HG03342 (cell line): ENCODE measurements at regions not wholly inside any gene's neighbourhood (a gene's known extent, or its start where the extent isn't known, plus 50 kb on each side); places are given as distances from the start of the nearest gene placed in this dataset.

Experiments
- ATAC-seq: cut with Tn5 transposase; IDR thresholded peaks from one replicate; pipeline ENCODE4 v1.9.1; 2021; ENCODE audit warnings: mild to moderate bottlenecking, moderate library complexity; ENCODE audit not compliant: unreplicated experiment

- ATAC-seq, result no peak
Observed at GRCh38 chr4:81963763-81964020, 410.1 kb downstream of the HNRNPD start.

GRCh38 chr4:81963015-81963762 is 410.6 kb downstream of the HNRNPD start:
- ATAC-seq, result no peak

GRCh38 chr4:81960961-81961360 is 412.8 kb downstream of the HNRNPD start:
- ATAC-seq, result no peak

- ATAC-seq, result no peak
Observed at GRCh38 chr4:81954271-81954670, 419.5 kb downstream of the HNRNPD start.

GRCh38 chr4:81951891-81952455 is 421.8 kb downstream of the HNRNPD start:
- no peak for ATAC-seq

- ATAC-seq, result no peak
Observed at GRCh38 chr4:81946996-81947395, 426.8 kb downstream of the HNRNPD start.

GRCh38 chr4:81930506-81931238 is 443.1 kb downstream of the HNRNPD start:
- peak; percentile 58 for ATAC-seq

- no peak for ATAC-seq
Observed at GRCh38 chr4:81923140-81923539, 450.7 kb downstream of the HNRNPD start.

GRCh38 chr4:81922313-81922712 is 450.6 kb upstream of the RASGEF1B start:
- ATAC-seq, result no peak

GRCh38 chr4:81921751-81922159 is 450.0 kb upstream of the RASGEF1B start:
- ATAC-seq, result no peak

GRCh38 chr4:81919810-81920209 is 448.1 kb upstream of the RASGEF1B start:
- ATAC-seq, result no peak

- ATAC-seq, result peak; percentile 73
Observed at GRCh38 chr4:81919223-81919622, 447.5 kb upstream of the RASGEF1B start.

- ATAC-seq, result no peak
Observed at GRCh38 chr4:81915430-81915829, 443.7 kb upstream of the RASGEF1B start.

- ATAC-seq, result peak; percentile 67
Observed at GRCh38 chr4:81914623-81915022, 442.9 kb upstream of the RASGEF1B start.

- ATAC-seq, result peak; percentile 77
Observed at GRCh38 chr4:81913427-81913879, 441.7 kb upstream of the RASGEF1B start.

GRCh38 chr4:81912376-81913030 is 440.8 kb upstream of the RASGEF1B start:
- ATAC-seq, result no peak

- ATAC-seq, result no peak
Observed at GRCh38 chr4:81906905-81907304, 435.2 kb upstream of the RASGEF1B start.

- peak; percentile 98 for ATAC-seq
Observed at GRCh38 chr4:81905971-81906370, 434.3 kb upstream of the RASGEF1B start.

GRCh38 chr4:81904121-81904520 is 432.4 kb upstream of the RASGEF1B start:
- ATAC-seq, result no peak

- ATAC-seq, result no peak
Observed at GRCh38 chr4:81903212-81903611, 431.5 kb upstream of the RASGEF1B start.

- ATAC-seq, result no peak
Observed at GRCh38 chr4:81898862-81899504, 427.3 kb upstream of the RASGEF1B start.
